NOMO-1 treated with DMSO at 0.1 percent for 48 hours (cell line): ENCODE measurements at regions not wholly inside any gene's neighbourhood (a gene's known extent, or its start where the extent isn't known, plus 50 kb on each side); places are given as distances from the start of the nearest gene placed in this dataset.
A peak's percentile ranks its signal among the peaks of the same experiment; 100 is the strongest.
"Not testable (repeated sequence)": the region's sequence is repeated elsewhere in the genome, so short reads cannot be mapped to it uniquely, and the experiment has no call there.

ENCODE experiments used
- DNase-seq: peaks from one replicate; lab custom pipeline; 2025; ENCODE audit not compliant: unreplicated experiment; lab: John Stamatoyannopoulos, UW

GRCh38 chr11:45391168-45391850 is 105.2 kb upstream of the SYT13 start:
- DNase-seq: no peak

DNA sequence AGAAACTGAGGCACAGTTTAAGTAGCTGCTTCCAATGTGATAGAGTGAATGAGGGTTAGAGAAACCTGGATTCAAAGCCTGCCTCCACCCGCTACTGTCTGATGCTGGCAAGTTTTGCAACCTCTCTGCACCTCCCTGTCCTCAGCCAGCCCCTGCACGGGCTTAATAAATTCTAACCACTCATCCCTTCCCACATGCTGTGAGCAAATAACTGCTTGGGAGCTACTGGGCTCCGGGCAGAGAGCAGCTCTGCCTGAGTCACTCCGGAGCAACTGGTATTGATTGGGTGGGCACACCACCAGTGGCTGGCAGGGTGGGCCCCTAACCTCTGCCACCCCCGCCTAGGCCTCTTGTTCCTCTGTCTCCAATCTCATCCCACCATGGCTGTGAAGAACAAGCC is 104.3 kb upstream of the SYT13 start:
- no peak for DNase-seq

- no peak for DNase-seq
Measured at GRCh38 chr11:45388472-45388871, 102.3 kb upstream of the SYT13 start.

DNA sequence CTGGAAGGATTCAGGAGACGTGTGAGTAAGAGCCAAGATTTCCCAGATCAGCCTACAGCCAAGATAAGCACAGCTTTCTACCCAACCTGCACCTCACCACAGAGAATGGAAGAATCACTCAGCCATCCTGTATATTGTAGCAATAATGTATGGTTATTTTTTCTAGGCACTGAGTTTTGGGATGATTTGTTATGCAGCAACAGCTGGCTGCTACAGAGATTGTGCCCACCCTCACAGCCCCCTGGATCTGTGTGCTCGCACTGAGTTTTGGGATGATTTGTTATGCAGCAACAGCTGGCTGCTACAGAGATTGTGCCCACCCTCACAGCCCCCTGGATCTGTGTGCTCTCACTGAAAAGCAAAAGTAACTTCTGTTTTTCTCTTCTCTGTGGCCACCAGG is 101.7 kb upstream of the SYT13 start:
- DNase-seq: not testable (repeated sequence)

- peak; percentile 33 for DNase-seq
Measured at GRCh38 chr11:45386972-45387371, 100.8 kb upstream of the SYT13 start.

DNA sequence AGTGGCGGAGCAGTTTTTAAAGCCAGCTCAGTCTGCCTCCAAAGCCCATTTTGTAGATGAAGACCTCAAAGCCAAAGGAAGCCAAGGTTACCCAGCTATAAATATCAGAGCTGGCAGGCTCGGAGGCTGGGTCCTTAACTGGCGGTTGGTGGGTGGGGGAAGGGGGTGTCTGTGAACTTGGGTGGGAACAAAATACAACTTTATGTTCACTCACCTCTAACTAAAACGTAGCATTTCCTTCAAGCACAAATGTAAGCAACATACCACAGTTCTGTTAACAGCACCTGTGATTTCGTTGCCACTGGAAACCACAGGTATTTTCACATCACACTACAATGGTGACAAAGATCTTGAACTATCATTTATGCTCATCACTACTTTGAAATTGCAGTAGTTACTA is 99.7 kb upstream of the SYT13 start:
- DNase-seq: no peak

DNA sequence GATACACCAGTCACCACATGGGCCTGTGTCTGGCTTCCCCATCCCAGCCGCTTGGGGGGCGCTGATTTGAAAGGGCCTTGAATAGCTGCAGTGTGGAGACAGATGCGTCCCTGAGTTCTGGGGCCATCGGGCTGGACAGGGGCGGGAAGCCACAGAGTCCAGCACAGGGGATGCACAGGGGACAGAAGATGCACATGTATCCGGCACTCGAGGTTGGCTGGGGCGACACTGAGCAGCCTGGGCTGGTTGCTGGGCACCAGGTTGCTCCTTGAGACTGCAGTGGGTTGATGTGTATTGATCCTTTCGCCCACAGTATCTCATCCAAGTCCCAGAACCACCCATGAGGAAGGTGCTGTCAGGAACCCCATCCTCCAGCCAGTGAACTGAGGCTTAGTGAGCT is 99.3 kb upstream of the SYT13 start:
- DNase-seq: no peak

GRCh38 chr11:45384711-45385241 is 98.6 kb upstream of the SYT13 start:
- DNase-seq: no peak

- DNase-seq: no peak
Measured at GRCh38 chr11:45384016-45384415, 97.9 kb upstream of the SYT13 start.

DNA sequence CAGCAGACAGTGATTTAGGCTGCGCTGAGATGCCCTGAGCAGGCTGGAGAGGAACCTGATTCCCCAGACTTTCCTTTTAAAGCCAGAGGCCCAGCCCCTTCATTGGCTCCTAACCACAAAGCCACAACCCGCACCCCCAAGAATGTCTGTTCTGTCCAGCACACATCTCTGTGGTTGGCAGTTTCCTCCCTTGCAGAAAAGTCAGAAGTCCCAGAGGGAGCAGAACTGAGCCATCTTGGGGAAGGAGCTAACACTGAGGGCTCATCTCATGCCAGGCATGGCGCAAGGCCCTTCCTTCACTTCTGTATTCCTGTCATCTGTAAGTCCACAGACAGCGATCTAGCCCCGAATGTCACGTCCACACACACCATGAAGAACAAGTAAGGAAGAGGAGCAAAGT is 97.1 kb upstream of the SYT13 start:
- peak; percentile 76 for DNase-seq

DNA sequence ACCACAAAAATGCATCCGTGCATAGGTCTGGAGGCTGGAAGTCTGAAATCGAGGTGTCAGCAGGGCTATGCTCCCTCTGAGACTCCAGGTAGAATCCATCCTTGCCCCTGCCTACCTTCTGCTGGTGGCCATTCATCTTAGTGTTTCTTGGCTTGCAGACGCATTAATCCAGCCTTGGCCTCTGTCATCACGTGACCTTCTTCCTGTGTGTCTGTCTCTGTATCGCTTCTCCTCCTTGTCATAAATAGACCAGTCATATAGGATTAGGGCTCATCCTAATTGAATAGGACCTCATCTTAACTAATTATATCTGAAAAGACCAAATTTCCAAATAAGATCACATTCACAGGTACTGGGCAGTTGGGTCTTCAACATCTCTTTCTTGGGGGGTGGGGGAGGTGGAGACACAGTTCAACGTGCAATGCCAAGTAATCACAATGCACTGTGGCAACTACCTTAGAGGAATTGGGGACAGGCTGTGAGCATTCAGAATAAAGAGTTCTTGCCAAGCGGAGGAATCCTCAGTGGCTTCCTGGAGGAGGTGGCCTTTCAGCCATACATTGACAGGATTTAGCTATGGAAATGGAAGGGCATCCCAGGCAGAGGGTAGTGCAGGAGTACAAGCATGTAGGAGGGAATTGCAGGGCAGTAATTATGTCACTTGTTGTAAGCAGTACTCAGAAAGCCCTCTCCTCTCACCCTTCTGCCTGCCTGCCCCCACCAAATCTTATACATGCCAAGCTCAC is 96.2 kb upstream of the SYT13 start:
- no peak for DNase-seq

- DNase-seq: no peak
Measured at GRCh38 chr11:45379162-45379863, 93.2 kb upstream of the SYT13 start.

DNA sequence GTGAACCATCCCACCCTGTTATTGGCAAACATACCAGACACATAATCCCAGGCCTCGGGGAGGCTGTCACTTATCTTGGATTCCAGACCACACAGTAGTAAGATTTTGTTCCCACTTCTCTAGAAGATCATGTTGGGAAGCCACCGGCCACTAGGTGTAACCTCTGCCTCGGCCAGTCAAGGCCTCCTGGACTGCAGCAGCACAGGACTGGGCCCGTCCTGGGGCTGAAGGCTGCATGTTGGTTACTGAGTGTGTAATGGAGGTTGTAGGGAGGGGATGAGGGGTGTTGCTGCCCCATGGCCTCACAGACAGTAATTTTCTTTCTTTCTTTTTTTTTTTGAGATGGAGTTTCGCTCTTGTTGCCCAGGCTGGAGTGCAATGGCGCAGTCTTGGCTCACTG is 92.4 kb upstream of the SYT13 start:
- DNase-seq: no peak

- DNase-seq: peak; percentile 36
Measured at GRCh38 chr11:45374653-45375059, 88.5 kb upstream of the SYT13 start.

DNA sequence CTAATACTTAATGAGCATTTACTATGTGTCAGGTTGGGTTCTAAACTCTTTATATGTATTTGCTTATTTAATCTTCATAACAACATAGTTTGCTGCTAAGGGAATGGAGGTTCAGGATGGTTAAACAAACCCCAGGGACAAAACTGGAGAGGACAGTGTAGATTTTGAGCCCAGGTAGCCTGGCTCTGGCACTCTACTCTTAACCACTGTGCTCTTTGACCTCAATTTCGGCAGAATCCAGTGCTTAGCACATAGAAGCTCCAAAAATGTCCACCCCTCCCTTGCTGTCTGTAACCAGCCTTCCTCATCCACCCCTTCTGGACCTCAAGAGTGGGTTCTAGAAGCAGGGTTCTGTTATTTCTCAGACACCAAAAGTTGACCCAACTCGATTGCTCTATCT is 88.0 kb upstream of the SYT13 start:
- DNase-seq: no peak

GRCh38 chr11:45373506-45374035 is 87.4 kb upstream of the SYT13 start:
- DNase-seq: no peak

DNA sequence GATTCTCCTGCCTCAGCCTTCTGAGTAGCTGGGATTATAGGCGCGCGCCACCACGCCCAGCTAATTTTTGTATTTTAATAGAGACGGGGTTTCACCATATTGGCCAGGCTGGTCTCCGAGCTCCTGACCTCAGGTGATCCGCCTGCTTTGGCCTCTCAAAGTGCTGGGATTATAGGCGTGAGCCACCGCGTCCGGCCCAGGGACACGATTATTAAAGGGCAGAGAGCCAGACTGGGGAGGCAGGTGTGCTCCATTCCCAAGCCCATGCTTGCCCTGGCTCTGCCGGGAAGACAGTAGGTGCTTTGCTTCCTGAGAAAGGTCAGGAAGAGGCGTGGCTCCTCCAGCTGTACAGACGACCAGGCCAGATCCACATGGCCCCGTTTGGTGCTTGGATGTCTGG is 86.3 kb upstream of the SYT13 start:
- not testable (repeated sequence) for DNase-seq

- peak; percentile 70 for DNase-seq
Measured at GRCh38 chr11:45371251-45372115, 85.3 kb upstream of the SYT13 start.

- no peak for DNase-seq
Measured at GRCh38 chr11:45369313-45369712, 83.2 kb upstream of the SYT13 start.

- no peak for DNase-seq
Measured at GRCh38 chr11:45368697-45369096, 82.6 kb upstream of the SYT13 start.
